ENCODE measurements at regions not wholly inside any gene's neighbourhood (a gene's known extent, or its start where the extent isn't known, plus 50 kb on each side); places are given as distances from the start of the nearest gene placed in this dataset.

DNA sequence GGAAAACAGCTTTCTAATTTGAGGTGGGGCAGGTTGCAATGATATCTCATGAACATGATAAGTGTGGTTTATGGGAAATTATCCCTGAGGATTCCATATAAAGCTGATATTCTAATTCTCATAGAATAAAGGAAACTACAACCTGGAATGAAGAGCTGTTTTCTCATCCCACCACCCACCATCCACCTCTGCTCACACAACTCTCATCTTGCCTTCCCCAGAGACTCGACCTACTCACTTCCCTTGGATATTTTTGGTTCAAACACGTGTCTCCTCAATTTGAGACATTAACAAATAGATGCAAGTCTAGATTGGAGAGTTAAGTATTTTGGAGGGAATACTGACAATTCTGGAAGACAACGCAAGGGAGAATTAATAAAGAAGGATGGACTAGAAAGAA, 490.9 kb downstream of the TMEM182 start:
- peaks cover 4% of the 10 kb centered on the region for H3K9me3 Mint-ChIP-seq
- no peaks in the 10 kb centered on the region for H3K27me3 Mint-ChIP-seq (ENCODE audit: low read depth)
- intact Hi-C loops (cut with micrococcal nuclease): no loop called here

DNA sequence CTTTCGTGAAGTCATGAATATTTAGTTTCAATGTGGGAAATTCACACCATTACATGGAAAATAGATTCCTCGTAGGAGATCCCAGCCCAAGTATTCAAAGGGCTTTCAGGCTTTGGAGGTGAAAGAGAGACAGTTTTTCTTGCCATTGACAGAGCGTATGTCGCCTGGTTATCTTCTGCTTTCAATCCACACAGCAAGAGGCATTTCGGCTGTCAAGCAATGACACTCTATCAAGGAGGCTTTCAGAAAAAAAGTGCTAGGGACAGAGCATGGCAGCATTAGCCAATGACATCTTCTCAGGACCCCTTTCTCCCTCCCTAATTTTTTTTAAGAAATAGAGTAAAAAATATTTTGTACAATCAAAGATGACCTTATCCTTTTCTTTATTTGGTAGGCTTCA, 492.8 kb downstream of the TMEM182 start:
- Mint-ChIP-seq H3K4me1 (ENCODE audit: low read depth) (no peaks in the 10 kb centered on the region), H3K27ac (no peak overlapping the region)

More for the DNA sequence above, 490.9 kb downstream of the TMEM182 start:
- DNase-seq (ENCODE audit: low spot score): no peak
- no peak overlapping the region for H3K4me3 Mint-ChIP-seq (ENCODE audit: low read depth)
- H3K27ac Mint-ChIP-seq: no peak overlapping the region
- no peaks in the 10 kb centered on the region for H3K36me3 Mint-ChIP-seq (ENCODE audit: low read depth)
- no peaks in the 10 kb centered on the region for H3K4me1 Mint-ChIP-seq (ENCODE audit: low read depth)

DNA sequence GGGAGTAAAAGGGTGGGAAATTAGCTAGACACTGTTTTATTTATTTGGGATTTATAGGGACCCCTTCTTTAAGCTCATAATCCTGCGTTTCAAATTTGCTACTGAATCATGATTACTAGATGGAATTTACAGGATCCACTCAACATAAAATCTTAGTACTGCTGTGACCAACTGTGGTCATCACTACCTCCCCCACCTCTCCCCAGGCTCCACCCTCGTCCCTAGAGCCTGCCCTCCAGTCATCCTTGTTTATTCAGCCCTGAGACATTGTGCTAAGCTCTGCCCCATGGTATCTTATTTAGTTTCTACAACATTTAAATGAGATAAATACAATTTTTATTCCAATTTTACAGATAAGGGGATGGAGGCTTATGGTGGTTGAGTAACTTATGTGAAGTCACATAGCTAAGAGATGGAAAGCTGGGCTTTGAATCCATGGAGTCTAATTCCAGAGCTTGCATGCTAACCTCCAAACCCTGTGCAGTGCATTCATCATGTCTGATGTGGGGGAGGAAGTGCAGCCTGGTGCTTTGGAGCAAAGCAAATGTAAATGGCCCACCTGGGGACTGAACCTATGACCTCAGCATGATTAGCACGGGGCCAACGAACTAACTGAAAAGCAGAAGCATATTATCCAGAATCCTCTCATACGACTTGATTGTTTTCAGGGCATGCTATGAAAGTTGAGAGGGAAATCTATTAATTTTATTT, 502.4 kb downstream of the TMEM182 start:
- Mint-ChIP-seq H3K9me3 (peaks cover 24% of the 10 kb centered on the region), H3K4me3 (ENCODE audit: low read depth) (no peak overlapping the region), H3K4me1 (ENCODE audit: low read depth) (no peaks in the 10 kb centered on the region), H3K27me3 (ENCODE audit: low read depth) (no peaks in the 10 kb centered on the region), H3K27ac (no peak overlapping the region), H3K36me3 (ENCODE audit: low read depth) (no peaks in the 10 kb centered on the region)
- DNase-seq (ENCODE audit: low spot score): no peak
- intact Hi-C loops (cut with micrococcal nuclease): no loop called here

More for the DNA sequence above, 492.8 kb downstream of the TMEM182 start:
- intact Hi-C loops (cut with micrococcal nuclease): no loop called here
- peaks cover 4% of the 10 kb centered on the region for H3K9me3 Mint-ChIP-seq
- H3K27me3 Mint-ChIP-seq (ENCODE audit: low read depth): no peaks in the 10 kb centered on the region
- DNase-seq (ENCODE audit: low spot score): no peak
- H3K4me3 Mint-ChIP-seq (ENCODE audit: low read depth): no peak overlapping the region
- H3K36me3 Mint-ChIP-seq (ENCODE audit: low read depth): no peaks in the 10 kb centered on the region

DNA sequence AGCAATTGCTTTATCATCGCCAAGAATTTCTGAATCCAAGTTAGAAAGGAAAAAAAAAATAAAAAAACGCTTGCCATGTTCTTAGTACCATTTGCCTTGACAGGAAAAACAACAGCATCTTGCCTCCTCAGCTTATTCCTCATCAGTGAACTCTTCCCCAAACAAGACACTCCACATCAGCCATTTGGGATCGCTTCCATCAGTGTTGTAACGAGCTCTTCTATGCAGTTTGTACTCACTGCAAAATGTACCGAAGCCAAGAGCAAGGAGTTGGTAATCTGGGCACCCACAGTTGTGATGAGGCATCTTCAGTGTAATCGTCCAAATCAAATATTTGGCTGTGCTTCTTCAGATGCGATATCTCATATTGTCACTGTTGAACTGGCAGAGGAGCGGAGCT, 503.7 kb downstream of the TMEM182 start:
- Mint-ChIP-seq H3K4me1 (ENCODE audit: low read depth) (no peaks in the 10 kb centered on the region), H3K9me3 (peaks cover 29% of the 10 kb centered on the region), H3K36me3 (ENCODE audit: low read depth) (no peaks in the 10 kb centered on the region), H3K4me3 (ENCODE audit: low read depth) (no peak overlapping the region), H3K27ac (no peak overlapping the region), H3K27me3 (ENCODE audit: low read depth) (no peaks in the 10 kb centered on the region)
- intact Hi-C loops (cut with micrococcal nuclease): no loop called here
- no peak for DNase-seq (ENCODE audit: low spot score)

DNA sequence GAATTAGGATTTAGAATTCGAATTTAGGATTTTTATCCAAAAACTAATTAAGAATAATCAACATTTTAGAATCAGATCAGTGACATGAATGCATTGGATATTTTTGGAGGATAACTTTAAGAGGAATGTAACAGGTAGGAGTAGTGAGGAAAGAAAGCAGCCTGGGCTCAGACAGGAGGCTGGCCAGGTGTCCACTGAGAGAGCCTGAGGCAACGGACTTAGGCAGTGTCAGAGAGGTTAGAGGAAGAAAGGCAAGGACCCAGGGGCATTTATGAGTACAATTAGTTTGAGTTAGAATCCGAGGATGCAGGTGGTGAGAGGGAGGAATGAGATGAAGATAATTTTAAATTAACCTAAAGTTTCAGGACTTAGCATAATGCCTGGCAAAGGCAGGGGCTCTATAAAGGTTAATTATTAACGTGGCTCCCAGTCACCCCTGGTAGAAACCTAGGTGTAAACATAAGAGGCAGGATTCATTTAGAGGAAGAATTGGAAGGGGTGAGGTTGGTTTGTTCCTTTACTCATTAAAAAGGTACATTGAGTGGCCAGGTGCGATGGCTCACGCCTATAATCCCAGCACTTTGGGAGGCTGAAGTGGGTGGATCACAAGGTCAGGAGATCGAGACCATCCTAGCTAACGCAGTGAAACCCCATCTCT, 507.1 kb downstream of the TMEM182 start:
- Mint-ChIP-seq H3K9me3 (peaks cover 35% of the 10 kb centered on the region), H3K4me3 (ENCODE audit: low read depth) (no peak overlapping the region), H3K27ac (no peak overlapping the region), H3K36me3 (ENCODE audit: low read depth) (no peaks in the 10 kb centered on the region), H3K27me3 (ENCODE audit: low read depth) (no peaks in the 10 kb centered on the region), H3K4me1 (ENCODE audit: low read depth) (no peaks in the 10 kb centered on the region)
- DNase-seq (ENCODE audit: low spot score): no peak
- intact Hi-C loops (cut with micrococcal nuclease): no loop called here

DNA sequence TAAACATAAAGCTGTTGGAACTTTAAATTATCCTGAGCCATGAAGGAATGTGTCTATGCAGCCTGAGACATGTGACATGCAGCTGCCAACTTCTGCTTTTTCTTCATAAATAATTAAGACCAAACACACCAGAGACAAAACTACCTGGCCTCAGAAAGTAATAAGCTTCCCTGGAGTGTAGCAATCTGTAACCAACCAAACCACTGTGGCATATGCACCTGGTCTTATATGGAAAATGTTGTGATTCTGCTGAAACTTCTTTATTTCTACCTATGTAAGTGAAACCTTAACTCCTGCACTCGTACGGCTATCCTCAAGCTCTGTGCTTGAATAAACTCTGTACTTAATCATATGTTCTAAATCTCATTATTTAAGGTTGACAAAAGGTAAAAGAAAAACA, 515.0 kb downstream of the TMEM182 start:
- no peak overlapping the region for H3K4me3 Mint-ChIP-seq (ENCODE audit: low read depth)
- H3K27ac Mint-ChIP-seq: no peak overlapping the region
- DNase-seq (ENCODE audit: low spot score): no peak
- H3K4me1 Mint-ChIP-seq (ENCODE audit: low read depth): no peaks in the 10 kb centered on the region
- no peaks in the 10 kb centered on the region for H3K36me3 Mint-ChIP-seq (ENCODE audit: low read depth)
- peaks cover 12% of the 10 kb centered on the region for H3K9me3 Mint-ChIP-seq
- no peaks in the 10 kb centered on the region for H3K27me3 Mint-ChIP-seq (ENCODE audit: low read depth)
- intact Hi-C loops (cut with micrococcal nuclease): no loop called here

DNA sequence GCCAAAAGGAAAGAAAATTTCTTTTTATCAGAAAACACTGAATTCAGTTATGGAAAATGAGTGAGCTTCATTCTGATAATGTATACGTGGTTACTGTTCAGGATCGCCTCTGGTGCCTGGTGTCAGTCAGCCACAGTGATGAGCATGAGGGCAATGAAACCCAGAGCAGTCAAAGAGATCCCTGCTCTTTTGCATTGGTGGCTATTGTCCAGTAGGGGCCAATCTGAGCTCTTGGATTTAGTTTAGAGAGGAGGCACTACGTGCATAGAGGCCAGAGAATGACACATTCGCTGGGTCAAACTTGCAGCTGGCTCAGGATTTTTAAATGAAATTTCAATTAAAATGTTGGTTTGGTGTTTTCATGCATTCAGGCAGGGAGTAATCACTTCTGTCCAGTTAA, 522.9 kb downstream of the TMEM182 start:
- intact Hi-C loops (cut with micrococcal nuclease): no loop called here
- no peaks in the 10 kb centered on the region for H3K9me3 Mint-ChIP-seq
- no peak for DNase-seq (ENCODE audit: low spot score)

DNA sequence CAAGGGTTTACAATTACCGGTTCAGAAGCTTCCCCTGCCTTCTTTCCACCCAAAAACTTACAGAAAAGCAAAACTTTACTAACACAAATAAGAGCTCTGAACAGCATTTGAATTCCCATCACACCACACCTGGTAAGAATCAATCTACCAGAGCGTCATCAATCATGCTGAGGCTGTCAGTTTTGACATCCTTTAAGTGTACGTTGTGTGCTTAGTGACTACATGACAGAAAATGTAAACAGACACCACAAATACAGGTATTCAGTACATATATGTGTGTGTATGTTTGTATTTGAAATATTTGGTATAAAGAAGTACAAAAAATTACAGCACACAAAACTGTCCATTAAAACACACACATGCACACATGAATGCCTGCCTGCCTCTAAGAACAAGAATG, 523.5 kb downstream of the TMEM182 start:
- H3K4me1 Mint-ChIP-seq (ENCODE audit: low read depth): no peaks in the 10 kb centered on the region
- H3K36me3 Mint-ChIP-seq (ENCODE audit: low read depth): no peaks in the 10 kb centered on the region
- no peak overlapping the region for H3K27ac Mint-ChIP-seq
- no peaks in the 10 kb centered on the region for H3K27me3 Mint-ChIP-seq (ENCODE audit: low read depth)
- intact Hi-C loops (cut with micrococcal nuclease): no loop called here
- DNase-seq (ENCODE audit: low spot score): no peak
- no peaks in the 10 kb centered on the region for H3K9me3 Mint-ChIP-seq
- no peak overlapping the region for H3K4me3 Mint-ChIP-seq (ENCODE audit: low read depth)

More for the DNA sequence above, 522.9 kb downstream of the TMEM182 start:
- Mint-ChIP-seq H3K36me3 (ENCODE audit: low read depth) (no peaks in the 10 kb centered on the region), H3K4me3 (ENCODE audit: low read depth) (no peak overlapping the region), H3K4me1 (ENCODE audit: low read depth) (no peaks in the 10 kb centered on the region), H3K27me3 (ENCODE audit: low read depth) (no peaks in the 10 kb centered on the region), H3K27ac (no peak overlapping the region)

DNA sequence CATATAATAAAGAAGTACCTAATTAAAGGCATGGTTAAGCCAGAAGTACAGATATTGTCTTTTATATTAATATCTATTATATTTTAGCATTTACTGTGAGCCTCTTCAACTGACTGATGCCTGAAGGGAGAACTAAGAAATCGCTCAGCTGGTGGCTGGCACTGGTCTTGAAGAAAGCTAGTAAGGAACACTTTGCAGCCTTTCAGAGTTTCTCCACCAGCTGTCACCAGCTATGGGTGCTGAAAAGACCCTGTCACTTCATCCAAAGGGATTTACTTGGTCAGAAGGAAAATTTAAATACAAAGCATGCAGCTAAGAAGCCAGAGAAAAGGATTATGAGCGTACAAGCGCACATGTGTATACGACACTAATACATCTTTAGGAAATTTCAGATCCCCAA, 525.9 kb downstream of the TMEM182 start:
- Mint-ChIP-seq H3K27ac (no peak overlapping the region), H3K4me3 (ENCODE audit: low read depth) (no peak overlapping the region), H3K36me3 (ENCODE audit: low read depth) (no peaks in the 10 kb centered on the region), H3K27me3 (ENCODE audit: low read depth) (no peaks in the 10 kb centered on the region), H3K9me3 (no peaks in the 10 kb centered on the region), H3K4me1 (ENCODE audit: low read depth) (no peaks in the 10 kb centered on the region)
- intact Hi-C loops (cut with micrococcal nuclease): no loop called here
- no peak for DNase-seq (ENCODE audit: low spot score)

DNA sequence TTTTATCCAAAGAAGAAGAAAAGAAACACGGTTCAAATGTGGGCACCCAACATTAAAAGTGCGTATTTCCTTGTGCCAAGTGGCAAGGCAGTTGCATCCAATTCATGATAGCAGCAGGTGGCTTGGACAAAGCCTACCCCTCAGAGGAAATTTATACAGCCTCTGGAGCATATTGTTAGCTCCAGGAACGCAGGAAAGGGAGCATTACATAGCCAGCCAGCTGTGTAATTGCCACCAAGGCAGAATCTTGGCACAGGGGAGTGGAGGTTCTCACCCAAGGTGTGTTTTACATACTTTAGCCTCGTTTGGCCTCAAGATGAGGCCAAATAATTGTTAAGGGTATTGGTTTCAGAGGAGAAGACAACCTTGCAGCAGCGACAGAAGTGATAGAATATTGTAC, 526.9 kb downstream of the TMEM182 start:
- H3K27me3 Mint-ChIP-seq (ENCODE audit: low read depth): peaks cover 2% of the 10 kb centered on the region

DNA sequence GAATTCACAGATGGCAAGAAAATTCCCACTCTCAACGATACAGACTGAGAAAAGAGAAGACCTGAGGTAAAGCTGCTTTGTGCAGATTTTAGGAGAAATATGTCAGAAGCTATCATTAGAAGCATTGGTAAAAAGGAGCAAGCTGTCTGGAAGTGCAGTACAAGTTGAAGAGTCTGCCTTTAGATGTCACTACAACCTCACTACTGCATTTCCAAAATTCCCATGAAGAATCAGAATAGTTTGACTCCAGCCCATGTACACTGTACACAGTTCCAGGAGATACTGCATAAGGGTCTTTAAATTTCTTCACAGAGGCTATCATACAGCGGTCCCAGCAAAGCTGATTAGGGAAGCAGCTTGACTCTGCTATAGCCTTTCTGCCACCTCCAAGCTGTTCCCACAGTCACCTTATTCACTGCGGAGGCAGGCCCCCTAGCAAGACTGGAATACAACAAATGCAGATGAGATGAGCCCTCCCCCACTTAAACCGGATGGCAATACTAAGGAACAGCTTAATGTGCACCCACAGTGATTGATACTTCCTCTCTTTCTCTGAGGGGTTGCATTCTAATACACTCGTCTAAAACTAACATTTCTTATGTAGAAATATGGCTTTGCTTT, 527.4 kb downstream of the TMEM182 start:
- Mint-ChIP-seq H3K4me3 (ENCODE audit: low read depth) (no peak overlapping the region), H3K36me3 (ENCODE audit: low read depth) (no peaks in the 10 kb centered on the region), H3K27me3 (ENCODE audit: low read depth) (peaks cover 2% of the 10 kb centered on the region), H3K4me1 (ENCODE audit: low read depth) (no peaks in the 10 kb centered on the region), H3K9me3 (no peaks in the 10 kb centered on the region), H3K27ac (no peak overlapping the region)
- intact Hi-C loops (cut with micrococcal nuclease): no loop called here
- DNase-seq (ENCODE audit: low spot score): no peak

More for the DNA sequence above, 526.9 kb downstream of the TMEM182 start:
- no peaks in the 10 kb centered on the region for H3K9me3 Mint-ChIP-seq
- intact Hi-C loops (cut with micrococcal nuclease): no loop called here
- H3K4me1 Mint-ChIP-seq (ENCODE audit: low read depth): no peaks in the 10 kb centered on the region
- DNase-seq (ENCODE audit: low spot score): no peak
- no peak overlapping the region for H3K27ac Mint-ChIP-seq
- no peak overlapping the region for H3K4me3 Mint-ChIP-seq (ENCODE audit: low read depth)
- H3K36me3 Mint-ChIP-seq (ENCODE audit: low read depth): no peaks in the 10 kb centered on the region

DNA sequence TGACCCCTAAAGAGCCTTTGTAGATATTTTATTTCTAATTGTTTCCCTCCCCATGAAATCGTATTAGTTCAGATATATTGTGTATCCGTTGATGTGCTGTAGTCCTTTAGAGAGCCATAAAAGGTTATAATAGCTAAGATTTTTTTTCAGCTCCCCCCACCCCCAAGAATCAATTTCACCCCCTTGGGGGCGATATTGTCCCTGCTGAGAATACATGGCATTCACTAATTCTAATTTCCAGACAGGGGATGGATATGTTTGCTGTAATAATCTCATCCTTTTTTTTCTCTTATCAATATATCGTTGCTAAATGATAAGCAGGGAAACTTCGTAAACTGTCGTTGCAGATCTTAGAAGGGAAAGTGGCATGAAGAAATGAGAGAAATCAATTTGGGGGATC, 530.7 kb downstream of the TMEM182 start:
- no peak for DNase-seq (ENCODE audit: low spot score)
- Mint-ChIP-seq H3K27ac (no peak overlapping the region), H3K4me1 (ENCODE audit: low read depth) (no peaks in the 10 kb centered on the region), H3K9me3 (no peaks in the 10 kb centered on the region), H3K27me3 (ENCODE audit: low read depth) (peaks cover 2% of the 10 kb centered on the region), H3K36me3 (ENCODE audit: low read depth) (no peaks in the 10 kb centered on the region), H3K4me3 (ENCODE audit: low read depth) (no peak overlapping the region)
- intact Hi-C loops (cut with micrococcal nuclease): no loop called here

DNA sequence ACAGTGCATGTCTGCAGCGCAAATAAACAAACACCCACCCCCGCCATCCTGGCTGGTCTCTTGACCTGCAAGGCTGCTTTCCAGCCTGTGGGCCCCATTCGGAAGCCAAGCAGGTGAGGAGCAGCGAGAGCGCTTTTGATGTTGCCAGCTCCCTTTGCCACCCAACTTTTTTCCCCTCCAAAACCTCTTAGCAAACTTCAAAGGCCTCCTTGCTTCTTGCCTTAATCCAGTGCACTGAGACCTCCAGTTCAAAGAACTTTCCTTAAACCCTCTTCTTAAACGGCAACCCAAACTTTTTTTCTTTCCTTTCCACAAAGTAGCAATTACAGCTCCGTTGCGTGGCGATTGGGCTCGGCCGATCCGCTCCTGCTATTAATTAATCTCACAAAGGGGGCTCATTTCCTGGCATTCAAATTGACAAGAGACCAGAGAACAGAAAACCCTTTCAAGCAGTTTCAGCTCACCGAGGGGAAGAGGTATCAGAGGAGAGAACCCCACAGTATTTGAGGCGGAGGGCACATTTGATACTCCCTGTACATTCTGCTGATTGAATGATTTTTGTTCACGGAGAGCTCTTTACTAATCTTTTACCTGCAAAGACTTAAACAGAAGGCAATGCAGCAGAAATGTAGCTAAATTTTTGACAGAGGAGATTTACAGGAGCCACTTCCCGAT, 531.4 kb downstream of the TMEM182 start:
- H3K4me3 Mint-ChIP-seq (ENCODE audit: low read depth): no peak overlapping the region
- intact Hi-C loops (cut with micrococcal nuclease): no loop called here
- no peak overlapping the region for H3K27ac Mint-ChIP-seq
- no peaks in the 10 kb centered on the region for H3K36me3 Mint-ChIP-seq (ENCODE audit: low read depth)
- H3K27me3 Mint-ChIP-seq (ENCODE audit: low read depth): peaks cover 2% of the 10 kb centered on the region
- DNase-seq (ENCODE audit: low spot score): no peak
- no peaks in the 10 kb centered on the region for H3K9me3 Mint-ChIP-seq
- no peaks in the 10 kb centered on the region for H3K4me1 Mint-ChIP-seq (ENCODE audit: low read depth)

Data from activated T-helper 2 cell treated with anti-CD3 and anti-CD28 coated beads, Interferon-gamma antibody, Interleukin-2, Interleukin-4, amounts not matched to agents 10 μg/mL and 5 μg/mL and 100 μg/mL, durations not matched to agents 14 hours and 24 hours and 36 hours (primary cell).